Tibial nerve (tissue), 4 donors: ENCODE measurements at regions not wholly inside any gene's neighbourhood (a gene's known extent, or its start where the extent isn't known, plus 50 kb on each side); places are given as distances from the start of the nearest gene placed in this dataset.

ENCODE experiments used
- DNase-seq, 2 donors: peaks; one replicate each; pipeline ENCODE4 v3.0.0-alpha.2; 2019; ENCODE audit warnings: low spot score in 2 of 2
- H3K27ac ChIP-seq, 4 donors: fragments of 200-600 bp; sonication (generic) in 3 of 4; one replicate each; pipeline ENCODE4 v1.5.1; 2017 to 2019; ENCODE audit warnings: mild to moderate bottlenecking in 1 of 4
- H3K27me3 ChIP-seq, 2 donors: fragments of 200-600 bp; sonication (generic) in 1 of 2; one replicate each; pipeline versions ENCODE4 v1.5.1 to v1.6.0; 2017 to 2019
- H3K36me3 ChIP-seq, 3 donors: fragments of 200-600 bp; sonication (generic); one replicate each; pipeline ENCODE4 v1.5.1; 2018 to 2019
- H3K4me1 ChIP-seq, 4 donors: fragments of 200-600 bp; sonication (generic) in 3 of 4; one replicate each; pipeline ENCODE4 v1.5.1; 2017 to 2019
- H3K4me3 ChIP-seq, 4 donors: fragments of 200-600 bp; sonication (generic) in 3 of 4; one replicate each; pipeline ENCODE4 v1.5.1; 2017 to 2019; ENCODE audit warnings: mild to moderate bottlenecking in 1 of 4, moderate library complexity in 1 of 4
- H3K9me3 ChIP-seq, 4 donors: fragments of 200-600 bp; sonication (generic) in 3 of 4; one replicate each; pipeline ENCODE4 v1.5.1; 2017 to 2019
- EP300 ChIP-seq, 2 donors: sonication (generic); formaldehyde crosslinking; IDR thresholded peaks; one replicate each; pipeline ENCODE4 v1.6.1; 2017; ENCODE audit warnings: antibody characterized with exemption in 2 of 2, mild to moderate bottlenecking in 1 of 2
- POLR2A ChIP-seq, 2 donors: fragments of 450-650 bp; IDR thresholded peaks; one replicate each; pipeline ENCODE4 v1.6.1; 2017; ENCODE audit warnings: antibody characterized with exemption in 2 of 2, mild to moderate bottlenecking in 2 of 2, moderate library complexity in 2 of 2
- WGBS, 2 donors: methylation state at CpG; one replicate each; pipeline ENCODE4 v1.1.5; 2018; 5-methylcytosine and 5-hydroxymethylcytosine counted together
- TF ChIP-seq, protein P1 (sequence below), 5 experiments: fragments of 200-600 bp in 3 of 5; fragments of 450-650 bp in 2 of 5; sonication (generic) in 3 of 5; IDR thresholded peaks; one replicate each; pipeline ENCODE4 v1.5.1; 2016 to 2019; ENCODE audit warnings: antibody characterized with exemption in 5 of 5, mild to moderate bottlenecking in 3 of 5, moderate library complexity in 2 of 5

DNA sequence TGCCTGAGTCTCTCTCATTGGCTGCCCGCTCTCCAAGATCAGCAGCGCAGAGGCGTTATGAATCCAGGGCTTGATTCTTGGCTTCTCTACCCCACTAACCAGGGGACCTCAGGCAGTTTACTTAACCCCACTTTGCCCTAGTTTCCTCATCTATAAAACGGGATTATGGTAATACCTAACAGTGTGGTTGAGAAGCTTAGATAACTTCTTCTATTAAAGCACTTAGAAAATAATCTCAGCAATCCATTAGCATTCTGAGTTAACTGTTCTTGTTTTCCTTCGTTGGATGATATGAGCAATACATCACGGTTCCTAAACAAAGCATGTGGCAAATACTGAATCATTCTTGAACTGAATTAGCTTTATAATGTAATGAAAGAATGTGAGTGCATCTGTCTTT lies 116.3 kb upstream of the FKBP1C start:
- H3K36me3 ChIP-seq = no peaks in the 10 kb centered on the region
- H3K9me3 ChIP-seq = no peaks in the 10 kb centered on the region
- no peak overlapping the region for H3K4me3 ChIP-seq
- no peak for DNase-seq
- H3K4me1 ChIP-seq = no peaks in the 10 kb centered on the region
- TF ChIP-seq EP300 (IDR thresholded peaks at IDR 0.05) (no peak), POLR2A (IDR thresholded peaks at IDR 0.05) (no peak)
- H3K27me3 ChIP-seq = no peaks in the 10 kb centered on the region
- WGBS, 2 donors = 65 to 69% methylated on average over 6 of the region's 6 CpGs
- H3K27ac ChIP-seq = no peak overlapping the region

DNA sequence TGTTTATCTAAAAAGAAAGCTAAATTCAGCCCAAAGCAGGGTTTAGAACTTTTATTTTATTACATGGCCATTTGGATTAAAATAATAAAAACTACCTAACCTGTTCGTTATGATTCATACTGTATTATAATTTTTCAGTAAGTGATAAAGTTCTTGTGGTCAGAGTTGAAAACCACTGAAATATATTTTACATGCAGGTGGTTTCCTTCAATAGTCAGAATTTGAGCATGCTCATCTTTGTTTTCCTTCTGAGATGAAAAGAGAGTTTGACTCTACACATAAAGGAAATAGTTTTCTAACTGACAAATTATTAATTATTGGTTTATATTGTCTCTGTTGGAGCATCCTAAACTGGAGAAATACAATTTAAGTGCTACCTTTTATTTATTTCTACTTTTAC lies 114.0 kb upstream of the FKBP1C start:
- no peak overlapping the region for H3K4me3 ChIP-seq
- TF ChIP-seq, protein P1, sequence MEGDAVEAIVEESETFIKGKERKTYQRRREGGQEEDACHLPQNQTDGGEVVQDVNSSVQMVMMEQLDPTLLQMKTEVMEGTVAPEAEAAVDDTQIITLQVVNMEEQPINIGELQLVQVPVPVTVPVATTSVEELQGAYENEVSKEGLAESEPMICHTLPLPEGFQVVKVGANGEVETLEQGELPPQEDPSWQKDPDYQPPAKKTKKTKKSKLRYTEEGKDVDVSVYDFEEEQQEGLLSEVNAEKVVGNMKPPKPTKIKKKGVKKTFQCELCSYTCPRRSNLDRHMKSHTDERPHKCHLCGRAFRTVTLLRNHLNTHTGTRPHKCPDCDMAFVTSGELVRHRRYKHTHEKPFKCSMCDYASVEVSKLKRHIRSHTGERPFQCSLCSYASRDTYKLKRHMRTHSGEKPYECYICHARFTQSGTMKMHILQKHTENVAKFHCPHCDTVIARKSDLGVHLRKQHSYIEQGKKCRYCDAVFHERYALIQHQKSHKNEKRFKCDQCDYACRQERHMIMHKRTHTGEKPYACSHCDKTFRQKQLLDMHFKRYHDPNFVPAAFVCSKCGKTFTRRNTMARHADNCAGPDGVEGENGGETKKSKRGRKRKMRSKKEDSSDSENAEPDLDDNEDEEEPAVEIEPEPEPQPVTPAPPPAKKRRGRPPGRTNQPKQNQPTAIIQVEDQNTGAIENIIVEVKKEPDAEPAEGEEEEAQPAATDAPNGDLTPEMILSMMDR (IDR thresholded peaks at IDR 0.05) = no peak
- TF ChIP-seq EP300 (IDR thresholded peaks at IDR 0.05) (no peak), POLR2A (IDR thresholded peaks at IDR 0.05) (no peak)
- H3K27me3 ChIP-seq = no peaks in the 10 kb centered on the region
- WGBS, 2 donors = 0% methylated on average over 1 of the region's 1 CpG
- DNase-seq = no peak
- no peaks in the 10 kb centered on the region for H3K36me3 ChIP-seq
- no peaks in the 10 kb centered on the region for H3K4me1 ChIP-seq
- H3K27ac ChIP-seq = no peak overlapping the region
- no peaks in the 10 kb centered on the region for H3K9me3 ChIP-seq

DNA sequence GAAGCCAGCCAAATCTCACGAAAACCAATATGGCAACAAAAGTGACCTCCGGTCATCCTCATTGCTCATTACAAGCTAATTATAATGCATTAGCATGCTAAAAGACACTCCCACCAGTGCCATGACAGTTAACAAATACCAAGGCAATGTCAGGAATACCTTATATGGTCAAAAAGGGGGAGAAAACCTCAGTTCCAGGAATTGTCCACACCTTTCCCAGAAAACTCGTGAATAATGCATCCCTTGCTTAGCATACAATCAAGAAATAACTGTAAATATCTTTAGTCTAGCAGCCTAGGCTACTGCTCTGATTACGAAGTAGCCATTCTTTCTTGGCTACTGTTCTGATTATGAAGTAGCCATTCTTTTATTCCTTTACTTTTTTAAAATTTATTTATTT lies 112.5 kb upstream of the FKBP1C start:
- Histone ChIP-seq H3K4me3 (no peak overlapping the region), H3K36me3 (no peaks in the 10 kb centered on the region), H3K9me3 (no peaks in the 10 kb centered on the region), H3K27ac (no peak overlapping the region), H3K4me1 (no peaks in the 10 kb centered on the region), H3K27me3 (no peaks in the 10 kb centered on the region)
- 64 to 65% methylated on average over 4 of the region's 4 CpGs for WGBS, 2 donors
- DNase-seq = no peak
- TF ChIP-seq POLR2A (IDR thresholded peaks at IDR 0.05) = no peak
- TF ChIP-seq, protein P1 (IDR thresholded peaks at IDR 0.05) = no peak
- no peak for TF ChIP-seq EP300 (IDR thresholded peaks at IDR 0.05)

DNA sequence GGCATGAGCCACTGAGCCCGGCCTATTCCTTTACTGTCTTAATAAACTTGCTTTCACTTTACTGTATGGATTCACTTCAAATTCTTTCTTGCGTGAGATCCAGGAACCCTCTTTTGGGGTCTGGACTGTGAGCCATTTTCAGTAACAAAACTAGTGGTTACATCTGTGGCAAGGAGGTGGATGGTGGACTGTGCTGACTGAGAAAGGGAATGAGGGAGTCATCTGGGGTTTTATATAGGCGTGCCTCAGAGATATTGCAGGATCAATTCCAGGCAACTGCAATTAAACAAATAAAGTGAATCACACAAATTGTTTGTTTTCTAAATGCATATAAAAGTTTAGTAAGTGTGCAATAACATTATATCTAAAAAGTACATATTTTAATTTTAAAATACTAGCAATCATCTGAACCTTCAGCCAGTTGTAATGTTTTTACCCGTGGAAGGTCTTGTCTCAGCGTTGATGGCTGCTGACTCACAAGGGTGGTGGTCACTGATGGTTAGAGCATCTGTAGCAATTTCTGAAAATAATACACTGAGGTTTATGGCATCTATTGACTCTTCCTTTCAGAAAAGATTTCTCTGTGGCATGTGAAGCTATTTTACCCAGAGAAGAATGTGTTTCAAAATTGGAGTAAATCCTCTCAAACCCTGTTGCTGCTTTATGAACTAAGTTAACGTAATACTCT lies 111.4 kb upstream of the FKBP1C start:
- TF ChIP-seq, protein P1 (IDR thresholded peaks at IDR 0.05) = no peak
- TF ChIP-seq POLR2A (IDR thresholded peaks at IDR 0.05) = no peak
- TF ChIP-seq EP300 (IDR thresholded peaks at IDR 0.05) = no peak
- Histone ChIP-seq H3K4me3 (no peak overlapping the region), H3K27ac (no peak overlapping the region), H3K27me3 (no peaks in the 10 kb centered on the region), H3K4me1 (no peaks in the 10 kb centered on the region), H3K36me3 (no peaks in the 10 kb centered on the region), H3K9me3 (no peaks in the 10 kb centered on the region)
- 90 to 92% methylated on average over 6 of the region's 6 CpGs for WGBS, 2 donors
- no peak for DNase-seq

DNA sequence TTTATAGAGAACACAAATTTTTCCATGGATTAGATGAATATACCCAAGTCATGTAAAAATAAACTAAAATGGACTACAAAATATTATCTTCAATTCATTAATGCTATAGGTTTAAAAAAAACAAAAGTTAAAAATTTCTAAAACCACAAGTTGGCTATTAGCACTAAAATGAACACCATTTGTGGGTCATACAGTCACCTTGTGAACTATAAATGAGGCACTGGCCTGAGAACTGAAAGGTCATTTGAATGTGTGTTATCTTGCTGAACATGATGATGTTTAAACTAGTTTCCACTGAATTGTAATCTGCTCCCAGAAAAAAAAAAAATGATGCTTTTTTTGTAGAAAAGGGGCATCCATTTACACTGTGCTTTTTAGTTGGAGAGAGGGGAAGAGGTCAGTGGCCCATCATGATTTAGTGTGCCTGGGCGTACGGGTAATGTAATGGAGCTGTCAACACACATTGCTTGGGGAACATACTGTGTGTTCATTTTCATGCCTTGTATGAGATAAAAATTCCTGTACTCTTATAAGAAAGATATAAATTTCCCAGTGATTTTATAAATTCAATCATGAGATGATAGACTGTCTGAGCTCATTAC lies 96.6 kb upstream of the FKBP1C start:
- H3K36me3 ChIP-seq = no peaks in the 10 kb centered on the region
- H3K4me1 ChIP-seq = no peaks in the 10 kb centered on the region
- 44 to 49% methylated on average over 2 of the region's 2 CpGs for WGBS, 2 donors
- H3K27ac ChIP-seq = no peak overlapping the region
- no peak overlapping the region for H3K4me3 ChIP-seq
- no peak for DNase-seq
- no peaks in the 10 kb centered on the region for H3K27me3 ChIP-seq
- TF ChIP-seq, protein P1 (IDR thresholded peaks at IDR 0.05) = no peak
- TF ChIP-seq POLR2A (IDR thresholded peaks at IDR 0.05) (no peak), EP300 (IDR thresholded peaks at IDR 0.05) (no peak)
- no peaks in the 10 kb centered on the region for H3K9me3 ChIP-seq
